ENCODE measurements at regions not wholly inside any gene's neighbourhood (a gene's known extent, or its start where the extent isn't known, plus 50 kb on each side); places are given as distances from the start of the nearest gene placed in this dataset.

DNA sequence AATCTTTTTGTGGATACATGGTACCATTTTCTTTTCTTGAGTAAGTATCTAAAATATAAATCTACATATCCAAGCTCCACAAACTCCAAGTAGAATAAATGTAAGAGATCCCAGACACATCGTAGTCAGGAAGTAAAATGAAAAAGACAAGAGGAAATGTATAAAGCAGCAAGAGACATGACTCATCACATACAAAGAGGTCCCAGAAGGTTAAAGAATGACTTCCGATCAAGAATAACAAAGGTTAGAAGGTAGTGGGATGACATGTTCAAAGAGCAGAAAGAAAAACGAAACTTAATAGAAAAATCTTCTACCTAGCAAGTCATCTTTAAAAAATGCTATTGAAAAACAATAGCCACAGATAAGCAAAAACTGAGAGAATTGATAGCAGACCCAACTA is 705.8 kb downstream of the NR2F2 start:
- CTCF ChIA-PET, result interaction anchor here (1.0 to 1.5 kb wide), 3 partner anchors 10 to 139 kb away, joined by 3 to 5 read pairs (median 3); no protein-coding TSS in a partner anchor
- POLR2A ChIA-PET, result no interaction called here
- DNase-seq (ENCODE audit: extremely low spot score), result no peak
- TF ChIP-seq, protein P1, sequence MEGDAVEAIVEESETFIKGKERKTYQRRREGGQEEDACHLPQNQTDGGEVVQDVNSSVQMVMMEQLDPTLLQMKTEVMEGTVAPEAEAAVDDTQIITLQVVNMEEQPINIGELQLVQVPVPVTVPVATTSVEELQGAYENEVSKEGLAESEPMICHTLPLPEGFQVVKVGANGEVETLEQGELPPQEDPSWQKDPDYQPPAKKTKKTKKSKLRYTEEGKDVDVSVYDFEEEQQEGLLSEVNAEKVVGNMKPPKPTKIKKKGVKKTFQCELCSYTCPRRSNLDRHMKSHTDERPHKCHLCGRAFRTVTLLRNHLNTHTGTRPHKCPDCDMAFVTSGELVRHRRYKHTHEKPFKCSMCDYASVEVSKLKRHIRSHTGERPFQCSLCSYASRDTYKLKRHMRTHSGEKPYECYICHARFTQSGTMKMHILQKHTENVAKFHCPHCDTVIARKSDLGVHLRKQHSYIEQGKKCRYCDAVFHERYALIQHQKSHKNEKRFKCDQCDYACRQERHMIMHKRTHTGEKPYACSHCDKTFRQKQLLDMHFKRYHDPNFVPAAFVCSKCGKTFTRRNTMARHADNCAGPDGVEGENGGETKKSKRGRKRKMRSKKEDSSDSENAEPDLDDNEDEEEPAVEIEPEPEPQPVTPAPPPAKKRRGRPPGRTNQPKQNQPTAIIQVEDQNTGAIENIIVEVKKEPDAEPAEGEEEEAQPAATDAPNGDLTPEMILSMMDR (IDR thresholded peaks at IDR 0.05; ENCODE audit: control extremely low read depth, extremely low read depth, low read depth, missing control alignments), result no peak

DNA sequence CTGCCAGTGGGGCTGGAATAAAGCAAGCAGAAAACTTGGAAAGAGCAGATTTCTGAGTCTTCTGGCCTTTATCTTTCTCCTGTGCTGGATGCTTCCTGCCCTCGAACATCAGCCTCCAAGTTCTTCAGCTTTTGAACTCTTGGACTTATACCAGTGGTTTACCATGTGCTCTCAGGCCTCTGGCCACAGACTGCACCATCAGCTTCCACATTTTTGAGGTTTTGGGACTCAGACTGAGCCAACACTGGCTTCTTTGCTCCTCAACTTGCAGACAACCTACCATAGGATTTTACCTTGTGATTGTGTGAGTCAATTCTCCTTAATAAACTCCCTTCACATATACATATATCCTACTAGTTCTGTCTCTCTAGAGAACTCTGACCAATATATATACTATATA is 706.6 kb downstream of the NR2F2 start:
- TF ChIP-seq, protein P1 (IDR thresholded peaks at IDR 0.05; ENCODE audit: control extremely low read depth, extremely low read depth, low read depth, missing control alignments), result no peak
- ChIA-PET POLR2A (no interaction called here), CTCF (no interaction called here)
- no peak for DNase-seq (ENCODE audit: extremely low spot score)

DNA sequence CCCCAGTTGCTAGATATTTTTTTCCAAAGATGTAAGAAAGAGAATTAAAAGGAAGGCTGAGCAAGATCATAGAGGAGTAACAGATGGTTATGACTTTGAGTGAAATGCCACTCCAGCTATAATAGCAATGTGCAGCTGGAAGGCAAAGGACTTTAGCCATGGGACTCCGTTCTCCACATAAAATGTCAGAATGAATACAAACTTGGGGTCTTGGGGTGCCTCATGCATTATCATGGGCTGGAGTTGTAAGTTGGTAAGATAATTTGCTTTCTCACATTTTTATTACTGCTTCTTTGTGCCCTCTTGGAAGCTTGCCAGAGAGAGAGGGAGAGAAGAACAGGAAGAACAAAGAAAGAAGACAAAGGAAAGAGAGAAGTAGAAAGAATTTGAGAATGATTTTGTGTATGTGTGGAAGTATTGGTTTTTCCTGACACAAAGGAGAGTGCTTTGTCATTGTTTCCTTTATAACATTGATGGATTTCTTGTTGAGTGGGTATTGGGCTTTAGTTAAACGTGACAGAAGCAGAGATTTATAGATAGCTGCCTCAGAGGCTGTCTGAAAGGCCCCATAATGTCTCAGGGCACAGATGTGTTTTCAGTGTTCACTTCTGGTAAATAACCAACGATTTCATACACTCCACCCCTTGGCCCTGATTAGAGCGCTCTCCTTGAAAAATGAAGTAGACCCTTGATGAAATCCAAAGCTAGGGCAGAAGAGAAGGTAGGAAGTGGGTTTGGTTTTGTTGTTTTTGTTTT is 715.3 kb downstream of the NR2F2 start:
- no peak for DNase-seq (ENCODE audit: extremely low spot score)
- CTCF ChIA-PET, result no interaction called here
- POLR2A ChIA-PET, result no interaction called here
- TF ChIP-seq, protein P1 (IDR thresholded peaks at IDR 0.05; ENCODE audit: control extremely low read depth, extremely low read depth, low read depth, missing control alignments), result no peak

DNA sequence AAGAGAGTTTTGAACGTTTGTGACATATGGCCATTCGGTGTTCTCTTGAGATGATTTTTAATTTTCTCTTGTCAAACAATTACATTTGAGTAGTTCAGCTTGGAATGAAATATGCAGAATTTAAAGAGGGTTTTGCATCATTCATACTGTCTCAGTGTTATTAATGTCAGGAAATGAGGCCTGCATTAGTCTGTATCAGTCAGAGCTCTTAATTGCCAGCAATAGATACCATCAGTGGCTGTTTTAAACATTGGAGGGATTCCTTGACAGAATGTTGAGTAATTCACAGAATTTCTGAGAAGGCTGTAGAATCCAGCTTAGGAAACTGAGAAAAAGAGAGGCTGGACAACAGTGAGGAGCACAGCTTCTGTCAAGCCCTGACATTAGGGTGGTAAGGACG is 722.0 kb downstream of the NR2F2 start:
- TF ChIP-seq, protein P1 (IDR thresholded peaks at IDR 0.05; ENCODE audit: control extremely low read depth, extremely low read depth, low read depth, missing control alignments), result no peak
- CTCF ChIA-PET, result no interaction called here
- POLR2A ChIA-PET, result no interaction called here
- no peak for DNase-seq (ENCODE audit: extremely low spot score)

DNA sequence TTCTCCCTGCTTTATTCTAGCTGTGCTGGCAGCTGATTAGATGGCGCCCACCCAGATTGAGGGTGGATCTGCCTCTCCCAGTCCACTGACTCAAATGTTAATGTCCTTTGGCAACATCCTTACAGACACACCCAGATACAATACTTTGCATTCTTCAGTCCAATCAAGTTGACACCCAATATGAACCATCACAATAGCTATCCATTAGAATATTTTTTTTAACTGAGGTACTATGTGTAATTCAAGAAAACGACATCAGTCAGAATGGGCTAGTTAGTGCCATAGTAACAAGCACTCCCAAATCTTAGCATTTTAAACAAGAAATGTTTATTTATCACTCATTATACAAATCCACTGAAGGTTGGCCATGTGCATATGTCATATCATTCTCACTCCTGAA is 723.1 kb downstream of the NR2F2 start:
- CTCF ChIA-PET, result no interaction called here
- TF ChIP-seq, protein P1 (IDR thresholded peaks at IDR 0.05; ENCODE audit: control extremely low read depth, extremely low read depth, low read depth, missing control alignments), result no peak
- no peak for DNase-seq (ENCODE audit: extremely low spot score)
- POLR2A ChIA-PET, result interaction anchor here (0.6 kb wide), 1 partner anchor 106 kb away, joined by 8 read pairs; no protein-coding TSS in a partner anchor

DNA sequence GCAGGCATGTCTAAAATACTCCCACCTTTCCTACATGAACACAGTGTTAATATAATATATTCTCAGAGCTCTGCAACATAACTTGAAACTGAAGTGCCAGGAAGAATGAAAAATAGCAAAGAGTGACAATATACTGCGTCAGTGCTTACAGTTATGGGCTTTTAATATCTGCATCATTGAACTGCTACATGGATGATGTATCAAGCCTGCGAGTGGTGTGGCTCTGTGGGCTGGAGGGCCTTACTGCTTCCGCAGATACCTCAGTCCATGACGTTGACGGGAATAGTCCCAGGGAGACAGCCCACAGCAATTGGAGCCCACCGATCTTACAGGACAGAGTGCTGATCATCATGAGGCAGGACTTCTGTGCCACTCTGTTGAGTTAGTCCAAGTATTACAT is 727.0 kb downstream of the NR2F2 start:
- ChIA-PET POLR2A (no interaction called here), CTCF (no interaction called here)
- TF ChIP-seq, protein P1 (IDR thresholded peaks at IDR 0.05; ENCODE audit: control extremely low read depth, extremely low read depth, low read depth, missing control alignments), result no peak
- DNase-seq (ENCODE audit: extremely low spot score), result no peak

Measured in GM10248 (cell line).